NCI-H82 treated with DMSO at 0.1 percent for 48 hours (cell line): ENCODE measurements at regions not wholly inside any gene's neighbourhood (a gene's known extent, or its start where the extent isn't known, plus 50 kb on each side); places are given as distances from the start of the nearest gene placed in this dataset.
"Not testable (repeated sequence)": the region's sequence is repeated elsewhere in the genome, so short reads cannot be mapped to it uniquely, and the experiment has no call there.

ENCODE experiments used
- DNase-seq: peaks from one replicate; lab custom pipeline; 2025; ENCODE audit not compliant: unreplicated experiment; lab: John Stamatoyannopoulos, UW

DNA sequence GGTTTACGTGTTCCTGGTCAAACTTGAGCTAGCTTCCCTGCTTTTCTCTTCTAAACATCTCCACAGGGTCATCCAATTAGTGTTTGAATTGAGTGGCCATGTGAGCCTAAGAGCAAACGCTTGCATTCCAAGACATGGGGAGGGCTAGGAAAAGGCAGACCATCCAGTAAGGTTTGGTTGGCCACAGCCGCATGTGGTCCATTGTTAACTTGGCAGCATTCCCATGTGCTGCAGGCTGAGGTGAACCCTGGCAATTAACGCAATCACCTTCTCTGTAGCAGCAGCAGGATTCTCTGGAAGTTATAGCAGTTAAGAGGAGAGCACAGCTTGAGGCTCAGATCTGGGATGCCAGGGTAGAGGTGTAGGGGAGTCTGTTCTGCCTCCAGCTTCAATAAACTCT, 502.2 kb upstream of the LMCD1 start:
- DNase-seq = no peak

GRCh38 chr3:8001307-8001706, 500.3 kb upstream of the LMCD1 start:
- DNase-seq = no peak

DNA sequence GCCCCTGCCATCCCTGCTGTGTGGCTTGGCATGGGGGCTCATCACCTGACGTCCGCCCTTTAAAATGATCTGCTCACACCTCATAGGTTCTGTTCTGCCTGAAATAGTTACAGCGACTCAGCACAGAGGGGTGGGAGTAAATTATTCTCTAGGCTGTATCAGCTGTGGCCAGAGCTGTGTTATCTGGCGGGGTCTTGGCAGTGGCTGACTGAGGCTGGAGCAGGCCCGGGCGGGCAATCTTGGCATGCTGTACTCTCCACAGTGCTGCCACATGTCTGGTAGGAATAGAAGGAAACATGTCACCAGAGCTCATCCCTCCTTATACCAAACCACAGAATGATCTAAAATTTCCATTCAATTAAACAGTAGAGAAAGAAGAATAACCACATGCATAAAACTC, 499.9 kb upstream of the LMCD1 start:
- no peak for DNase-seq

- no peak for DNase-seq
Measured at GRCh38 chr3:8011902-8012301, 489.7 kb upstream of the LMCD1 start.

- no peak for DNase-seq
Measured at GRCh38 chr3:8020047-8020841, 481.4 kb upstream of the LMCD1 start.

DNA sequence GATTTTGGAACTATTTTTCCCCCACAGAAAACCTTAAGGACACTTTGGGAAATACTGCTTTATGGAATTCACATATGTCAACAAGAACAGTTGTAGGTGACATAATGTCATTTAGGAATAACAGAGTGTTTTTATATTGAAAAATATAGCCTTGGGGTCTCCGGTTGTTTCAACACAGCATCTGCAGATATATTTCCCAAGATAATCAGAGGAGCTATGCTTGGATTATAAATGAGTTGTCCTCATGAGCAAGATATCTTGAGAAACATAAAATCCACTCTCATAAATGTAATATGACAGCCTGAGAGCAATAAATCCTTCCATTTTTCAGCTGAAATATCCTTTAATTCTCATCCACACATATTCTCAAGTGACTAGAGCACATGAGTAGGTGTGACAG, 473.7 kb upstream of the LMCD1 start:
- DNase-seq = no peak

DNA sequence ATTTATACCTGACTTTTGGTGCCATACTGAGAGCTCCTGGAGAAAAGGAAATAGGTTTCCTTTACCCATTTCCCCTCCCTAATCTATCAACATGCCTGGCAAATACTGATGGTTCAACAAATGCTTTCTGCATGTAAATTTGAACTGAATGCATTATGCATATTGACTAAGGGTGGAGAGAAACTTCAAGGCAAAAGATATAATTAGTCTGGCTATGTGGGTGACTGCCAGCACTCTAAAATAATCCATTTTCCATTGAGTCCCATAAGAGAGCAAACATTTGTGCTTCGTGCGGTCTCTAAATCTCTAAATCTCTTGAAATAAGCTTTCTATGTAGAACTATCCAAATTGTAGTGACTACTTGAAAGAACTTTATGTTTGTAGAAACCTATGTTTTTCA, 451.3 kb upstream of the LMCD1 start:
- DNase-seq = no peak

GRCh38 chr3:8052659-8053058, 449.0 kb upstream of the LMCD1 start:
- no peak for DNase-seq

- not testable (repeated sequence) for DNase-seq
Measured at GRCh38 chr3:8068135-8068534, 433.5 kb upstream of the LMCD1 start.

DNA sequence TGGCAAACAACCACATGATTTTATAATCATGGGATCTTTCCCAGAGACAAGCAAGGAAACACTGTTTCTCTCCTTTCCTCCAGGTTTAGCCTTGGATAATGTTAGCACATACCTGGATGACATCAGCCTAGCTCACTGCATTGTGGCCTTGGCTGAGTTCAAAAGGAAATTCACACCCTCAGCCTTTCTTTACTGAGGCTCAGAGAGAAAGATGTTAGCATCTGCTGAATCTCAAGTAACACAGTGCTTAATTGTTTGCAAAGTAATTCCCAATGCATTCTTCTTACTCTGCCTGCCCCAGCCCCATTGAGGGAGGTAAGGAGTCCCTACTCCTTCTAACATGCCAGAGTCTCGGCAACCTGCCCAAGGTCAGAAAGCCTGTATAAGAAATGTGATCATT, 432.2 kb upstream of the LMCD1 start:
- DNase-seq = no peak

GRCh38 chr3:8070011-8070410, 431.6 kb upstream of the LMCD1 start:
- peak; percentile 37 for DNase-seq

DNA sequence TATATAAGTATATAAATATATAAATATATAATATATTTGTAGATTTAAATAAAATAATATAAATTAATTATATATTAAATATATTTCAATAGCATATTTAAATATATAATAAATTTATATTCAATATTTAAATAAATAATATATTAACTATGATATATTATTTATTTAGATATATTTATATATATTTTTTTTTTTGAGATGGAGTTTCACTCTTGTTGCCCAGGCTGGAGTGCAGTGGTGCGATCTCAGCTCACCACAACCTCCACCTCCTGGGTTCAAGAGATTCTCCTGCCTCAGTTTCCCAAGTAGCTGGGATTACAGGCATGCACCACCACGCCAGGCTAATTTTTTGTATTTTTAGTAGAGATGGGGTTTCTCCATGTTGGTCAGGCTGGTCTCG, 426.9 kb upstream of the LMCD1 start:
- DNase-seq = not testable (repeated sequence)

DNA sequence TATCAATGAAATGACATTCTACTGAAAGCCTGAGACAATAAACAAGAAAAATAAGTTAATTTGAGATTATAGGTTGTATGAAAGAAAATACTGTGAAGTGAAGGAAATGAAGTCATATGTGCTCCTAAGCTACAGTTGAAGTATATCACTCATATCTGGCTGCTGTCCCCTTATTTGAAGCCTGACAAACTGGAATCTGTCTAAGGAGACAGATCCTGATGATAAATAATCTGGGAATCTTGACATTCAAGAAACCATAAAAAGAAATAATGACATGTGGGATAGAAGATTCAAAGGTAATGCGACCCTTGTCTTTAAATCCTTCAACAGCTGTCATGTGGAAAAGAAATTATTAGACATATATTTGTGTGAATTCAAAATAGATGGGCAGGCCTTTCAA, 424.5 kb upstream of the LMCD1 start:
- DNase-seq = no peak

GRCh38 chr3:8080464-8080863, 421.2 kb upstream of the LMCD1 start:
- no peak for DNase-seq

DNA sequence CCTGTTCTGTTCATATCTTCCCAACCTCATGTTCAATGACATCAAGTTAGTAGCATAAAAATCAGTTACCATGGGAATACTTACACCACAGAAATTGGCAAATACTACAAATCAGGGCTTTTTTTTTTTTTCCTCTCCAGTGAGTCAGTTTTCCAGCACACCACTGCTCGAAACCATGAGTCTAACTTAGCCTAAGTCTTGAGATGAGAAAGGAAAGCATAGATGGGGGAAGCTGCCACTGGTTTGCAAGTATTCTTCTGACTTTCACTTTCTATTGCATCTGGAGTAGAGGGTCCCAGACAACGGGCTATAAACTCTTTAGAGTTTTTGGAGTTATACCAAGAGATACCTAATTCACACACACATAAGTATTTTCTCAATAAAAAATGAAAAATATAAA, 416.1 kb upstream of the LMCD1 start:
- no peak for DNase-seq

- DNase-seq = no peak
Measured at GRCh38 chr3:8087951-8088350, 413.7 kb upstream of the LMCD1 start.

- no peak for DNase-seq
Measured at GRCh38 chr3:8094415-8094814, 407.2 kb upstream of the LMCD1 start.

DNA sequence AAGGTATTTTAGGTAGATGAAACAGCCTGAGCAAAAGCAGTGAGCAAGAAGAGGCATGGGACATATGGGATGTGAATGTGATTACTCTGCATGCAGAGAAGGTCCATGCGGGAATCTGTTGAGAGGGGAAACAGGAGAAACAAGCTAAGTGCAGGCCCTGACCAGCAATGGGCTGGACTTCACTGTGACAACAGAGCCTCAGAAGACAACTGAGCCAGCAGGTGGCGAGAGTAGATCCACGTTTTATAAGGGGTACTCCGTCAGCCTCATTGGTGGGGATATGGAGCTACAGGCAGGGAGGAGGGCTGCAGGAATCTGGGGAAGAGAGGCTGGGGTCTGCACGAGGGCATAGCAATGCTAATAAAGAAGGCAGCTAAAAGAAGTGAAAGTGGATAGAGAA, 405.9 kb upstream of the LMCD1 start:
- DNase-seq = peak; percentile 35

- DNase-seq = no peak
Measured at GRCh38 chr3:8097690-8098089, 403.9 kb upstream of the LMCD1 start.

DNA sequence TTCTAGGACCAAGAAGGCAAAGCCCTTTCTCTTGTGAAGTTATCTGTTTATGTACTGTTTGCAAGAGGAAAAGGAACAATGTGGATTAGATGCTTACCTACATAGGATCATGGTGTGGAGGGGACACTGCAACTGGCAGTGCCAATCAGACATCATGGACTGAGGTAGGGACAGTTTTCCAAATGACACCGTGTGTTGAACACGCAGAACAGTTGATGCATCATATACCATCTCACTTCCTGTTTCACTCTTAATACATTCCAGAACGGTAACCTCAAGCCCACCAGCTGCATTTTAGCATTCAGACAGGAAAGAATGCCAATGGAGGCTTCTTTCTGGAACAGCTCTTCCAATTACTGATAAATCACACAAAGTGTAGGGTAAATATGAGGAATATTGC, 397.7 kb upstream of the LMCD1 start:
- DNase-seq = no peak

DNA sequence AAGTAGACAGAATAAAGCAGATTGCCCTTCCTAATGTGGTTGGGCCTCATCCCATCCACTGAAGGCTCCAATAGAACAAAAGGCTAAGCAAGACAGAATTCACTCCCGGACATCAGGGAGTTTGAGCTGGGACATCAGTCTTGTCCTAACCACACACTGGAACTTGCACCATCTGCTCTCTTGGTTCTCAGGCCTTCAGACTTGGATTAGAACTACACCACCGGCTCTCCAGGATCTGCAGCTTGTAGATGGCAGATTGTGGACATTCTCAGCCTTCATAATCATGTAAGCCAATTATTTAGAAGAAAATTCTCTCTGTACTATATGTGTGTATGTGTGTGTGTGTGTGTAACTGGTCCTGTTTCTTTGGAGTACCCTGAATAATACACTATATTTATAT, 394.7 kb upstream of the LMCD1 start:
- peak; percentile 68 for DNase-seq

GRCh38 chr3:8110966-8111798, 390.4 kb upstream of the LMCD1 start:
- DNase-seq = peak; percentile 36
